DND-41 (cell line): ENCODE measurements at regions not wholly inside any gene's neighbourhood (a gene's known extent, or its start where the extent isn't known, plus 50 kb on each side); places are given as distances from the start of the nearest gene placed in this dataset.

ENCODE experiments used
- ATAC-seq: fragments of 200-7000 bp; cut with Tn5 transposase; 3 replicates; pipeline ENCODE4 v1.9.1; 2021; ENCODE audit warnings: low read depth; ENCODE audit not compliant: insufficient read depth
- DNase-seq: peaks from one replicate; pipeline ENCODE4 v3.0.0-alpha.2; 2020
- H2AFZ ChIP-seq: 2 replicates; pipeline ENCODE4 v1.6.0; 2012; ENCODE audit warnings: low read depth, low read length
- H3K27ac ChIP-seq: 2 replicates; pipeline ENCODE4 v1.5.1; 2012; ENCODE audit warnings: low read length, inconsistent platforms
- H3K27me3 ChIP-seq: fragments of 200-600 bp; sonication (generic); 2 replicates; pipeline ENCODE4 v1.6.0; 2012; ENCODE audit warnings: low read length, mild to moderate bottlenecking, inconsistent platforms; ENCODE audit not compliant: insufficient read depth, poor library complexity
- H3K36me3 ChIP-seq: 2 replicates; pipeline ENCODE4 v1.5.1; 2012; ENCODE audit warnings: low read length, inconsistent platforms; ENCODE audit not compliant: insufficient read depth
- H3K4me1 ChIP-seq: 2 replicates; pipeline ENCODE4 v1.5.1; 2012; ENCODE audit warnings: mild to moderate bottlenecking, low read length; ENCODE audit not compliant: insufficient read depth
- H3K4me2 ChIP-seq: 2 replicates; pipeline ENCODE4 v1.6.0; 2012; ENCODE audit warnings: mild to moderate bottlenecking, moderate library complexity, low read length, inconsistent platforms; ENCODE audit not compliant: insufficient read depth
- H3K4me3 ChIP-seq, 2 experiments: fragments of 200-600 bp in 1 of 2; shearing (Covaris generic) in 1 of 2; 2 replicates each; pipeline ENCODE4 v1.5.1; 2012 to 2016; ENCODE audit warnings: inconsistent platforms in 2 of 2, low read length in 2 of 2, mild to moderate bottlenecking in 2 of 2, low read depth in 1 of 2, moderate library complexity in 1 of 2
- H3K79me2 ChIP-seq: 2 replicates; pipeline ENCODE4 v1.6.0; 2012; ENCODE audit warnings: low read length, inconsistent platforms; ENCODE audit not compliant: insufficient read depth
- H3K9ac ChIP-seq: 2 replicates; pipeline ENCODE4 v1.6.0; 2012; ENCODE audit warnings: low read depth, mild to moderate bottlenecking, inconsistent platforms, low read length, moderate library complexity
- H3K9me3 ChIP-seq: 2 replicates; pipeline ENCODE4 v1.5.1; 2012; ENCODE audit warnings: low read length, moderate library complexity, mild to moderate bottlenecking, inconsistent platforms; ENCODE audit not compliant: insufficient read depth, severe bottlenecking
- H4K20me1 ChIP-seq: 2 replicates; pipeline ENCODE4 v1.6.0; 2012; ENCODE audit warnings: low read length; ENCODE audit not compliant: insufficient read depth
- EZH2 ChIP-seq: IDR thresholded peaks from 3 replicates; pipeline ENCODE4 v1.6.1; 2012; ENCODE audit warnings: borderline replicate concordance, low read depth, mild to moderate bottlenecking, moderate library complexity, low read length, inconsistent platforms; ENCODE audit not compliant: severe bottlenecking
- TF ChIP-seq, protein P1 (sequence below): IDR thresholded peaks from 2 replicates; pipeline ENCODE4 v1.5.1; 2012; ENCODE audit warnings: borderline replicate concordance, low read length, moderate library complexity, mild to moderate bottlenecking; ENCODE audit not compliant: poor library complexity, severe bottlenecking; ENCODE audit errors: extremely low read depth

DNA sequence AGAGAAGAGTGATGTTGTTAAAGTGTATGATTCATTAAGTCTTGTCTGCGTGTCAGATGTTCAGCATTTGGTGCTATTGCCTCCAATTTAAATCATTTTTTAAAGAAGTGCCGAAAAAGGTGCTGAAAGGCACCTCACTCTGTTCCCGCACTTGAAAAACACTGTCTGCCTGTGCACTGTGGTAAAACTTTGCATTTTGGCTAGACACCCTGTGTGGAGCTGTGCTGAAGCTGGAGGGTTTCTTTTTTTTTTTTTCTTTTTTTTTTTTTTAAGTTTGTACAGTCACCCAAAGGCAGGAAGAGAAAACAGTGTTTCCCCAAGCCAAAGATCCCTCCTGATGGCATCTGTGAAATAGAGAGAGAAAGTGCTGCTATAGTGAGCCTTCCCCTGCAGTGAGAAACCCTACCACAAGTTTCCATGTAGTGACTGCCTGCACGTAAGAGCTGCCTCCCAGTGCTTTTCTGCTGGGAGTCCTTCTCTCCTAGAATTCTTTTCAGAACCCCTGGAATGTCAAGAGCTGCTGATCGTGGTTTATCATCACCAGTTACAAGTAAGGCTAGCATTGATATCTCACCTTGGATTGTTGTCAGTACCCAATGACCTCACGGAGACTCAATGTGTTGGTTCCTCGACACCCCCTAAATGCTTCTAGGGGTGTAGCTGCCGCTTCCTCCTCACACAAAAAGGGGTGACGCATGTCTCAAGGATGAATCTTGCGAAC lies 116.0 kb upstream of the SOX9 start:
- H2AFZ ChIP-seq, result no peak overlapping the region
- ATAC-seq, result no peak

DNA sequence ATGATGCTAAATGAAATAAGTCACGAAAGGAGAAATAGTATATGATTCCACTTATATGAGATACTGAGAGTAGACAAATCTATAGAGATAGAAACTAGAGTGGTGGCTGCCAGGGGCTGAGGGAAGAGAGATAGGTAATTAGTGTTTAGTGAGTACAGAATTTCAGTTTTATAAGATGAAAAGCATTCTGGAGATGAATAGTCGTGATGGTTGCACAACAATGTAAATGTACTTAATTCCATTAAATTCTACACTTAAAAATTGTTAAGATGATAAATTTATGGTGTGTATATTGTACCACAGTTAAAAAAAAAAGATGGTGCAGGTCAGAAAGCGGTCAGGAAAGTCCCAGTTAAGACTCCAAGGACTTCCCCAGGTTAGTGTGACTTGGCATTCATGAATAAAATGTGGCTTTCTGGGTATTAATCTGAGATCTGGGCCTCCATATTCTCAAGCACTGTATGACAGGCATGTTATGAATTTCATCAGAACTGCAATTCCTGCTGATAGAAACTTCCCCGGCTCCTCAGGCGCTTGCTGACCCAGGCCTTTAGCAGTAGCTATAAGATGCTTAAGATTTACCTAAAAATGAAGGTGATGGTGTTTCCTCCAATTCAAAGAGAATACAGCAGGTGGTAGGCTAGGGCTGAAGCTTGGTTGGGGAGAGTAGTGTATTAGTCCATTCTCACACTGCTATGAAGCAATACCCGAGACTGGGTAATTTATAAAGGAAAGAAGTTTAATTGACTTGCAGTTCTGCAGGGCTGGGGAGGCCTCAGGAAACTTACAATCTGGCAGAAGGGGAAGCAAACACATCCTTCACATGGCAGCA lies 115.3 kb upstream of the SOX9 start:
- Histone ChIP-seq H3K9me3 (no peaks in the 10 kb centered on the region), H3K79me2 (no peaks in the 10 kb centered on the region), H3K4me1 (no peaks in the 10 kb centered on the region), H2AFZ (no peak overlapping the region), H3K27ac (no peak overlapping the region), H3K36me3 (no peaks in the 10 kb centered on the region), H3K27me3 (no peaks in the 10 kb centered on the region), H3K4me2 (no peak overlapping the region), H3K4me3 (no peak overlapping the region), H4K20me1 (no peaks in the 10 kb centered on the region), H3K9ac (no peak overlapping the region)
- DNase-seq, result no peak
- no peak for ATAC-seq
- no peak for TF ChIP-seq EZH2
- TF ChIP-seq, protein P1, sequence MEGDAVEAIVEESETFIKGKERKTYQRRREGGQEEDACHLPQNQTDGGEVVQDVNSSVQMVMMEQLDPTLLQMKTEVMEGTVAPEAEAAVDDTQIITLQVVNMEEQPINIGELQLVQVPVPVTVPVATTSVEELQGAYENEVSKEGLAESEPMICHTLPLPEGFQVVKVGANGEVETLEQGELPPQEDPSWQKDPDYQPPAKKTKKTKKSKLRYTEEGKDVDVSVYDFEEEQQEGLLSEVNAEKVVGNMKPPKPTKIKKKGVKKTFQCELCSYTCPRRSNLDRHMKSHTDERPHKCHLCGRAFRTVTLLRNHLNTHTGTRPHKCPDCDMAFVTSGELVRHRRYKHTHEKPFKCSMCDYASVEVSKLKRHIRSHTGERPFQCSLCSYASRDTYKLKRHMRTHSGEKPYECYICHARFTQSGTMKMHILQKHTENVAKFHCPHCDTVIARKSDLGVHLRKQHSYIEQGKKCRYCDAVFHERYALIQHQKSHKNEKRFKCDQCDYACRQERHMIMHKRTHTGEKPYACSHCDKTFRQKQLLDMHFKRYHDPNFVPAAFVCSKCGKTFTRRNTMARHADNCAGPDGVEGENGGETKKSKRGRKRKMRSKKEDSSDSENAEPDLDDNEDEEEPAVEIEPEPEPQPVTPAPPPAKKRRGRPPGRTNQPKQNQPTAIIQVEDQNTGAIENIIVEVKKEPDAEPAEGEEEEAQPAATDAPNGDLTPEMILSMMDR, result no peak

More for the DNA sequence above, 116.0 kb upstream of the SOX9 start:
- Histone ChIP-seq H3K27me3 (no peaks in the 10 kb centered on the region), H4K20me1 (no peaks in the 10 kb centered on the region), H3K36me3 (no peaks in the 10 kb centered on the region), H3K9me3 (no peaks in the 10 kb centered on the region), H3K27ac (no peak overlapping the region), H3K4me2 (no peak overlapping the region), H3K4me1 (no peaks in the 10 kb centered on the region), H3K79me2 (no peaks in the 10 kb centered on the region), H3K4me3 (no peak overlapping the region), H3K9ac (no peak overlapping the region)
- TF ChIP-seq, protein P1, result no peak
- no peak for DNase-seq

GRCh38 chr17:72008236-72008876 lies 112.5 kb upstream of the SOX9 start:
- H4K20me1 ChIP-seq, result no peaks in the 10 kb centered on the region
- H3K27ac ChIP-seq, result no peak overlapping the region

More at GRCh38 chr17:72008236-72008876, 112.5 kb upstream of the SOX9 start:
- Histone ChIP-seq H3K4me2 (no peak overlapping the region), H3K36me3 (no peaks in the 10 kb centered on the region), H3K9me3 (no peaks in the 10 kb centered on the region), H3K4me1 (no peaks in the 10 kb centered on the region), H3K79me2 (no peaks in the 10 kb centered on the region), H2AFZ (no peak overlapping the region), H3K9ac (no peak overlapping the region), H3K4me3 (no peak overlapping the region), H3K27me3 (no peaks in the 10 kb centered on the region)
- ATAC-seq (no peak), DNase-seq (no peak)
- no peak for TF ChIP-seq EZH2
- TF ChIP-seq, protein P1, result no peak
